Pancreas (tissue), 10 donors: ENCODE measurements at regions not wholly inside any gene's neighbourhood (a gene's known extent, or its start where the extent isn't known, plus 50 kb on each side); places are given as distances from the start of the nearest gene placed in this dataset.
A peak's percentile ranks its signal among the peaks of the same experiment; 100 is the strongest.
"Not testable (repeated sequence)": the region's sequence is repeated elsewhere in the genome, so short reads cannot be mapped to it uniquely, and the experiment has no call there.

Experiments
- ATAC-seq, 4 donors: fragments of 200-7000 bp; cut with Tn5 transposase; one replicate each; pipeline versions ENCODE4 v1.8.0 to v1.9.1; 2020; ENCODE audit warnings: mild to moderate bottlenecking in 4 of 4, moderate library complexity in 4 of 4
- DNase-seq, 6 donors: peaks; one replicate each; pipeline ENCODE4 v3.0.0-alpha.2; 2020
- FAIRE-seq: peaks from 2 replicates; lab custom pipeline; 2012; peaks lifted over from hg19 to GRCh38; lab: Jason Lieb, UNC
- H3K27ac ChIP-seq, 4 donors: fragments of 200-600 bp; sonication (generic); 1 replicate in 3 of 4; 2 replicates in 1 of 4; pipeline versions ENCODE4 v1.5.0 to v1.8.0; 2020
- H3K27me3 ChIP-seq, 4 donors: fragments of 200-600 bp; one replicate each; pipeline ENCODE4 v1.8.0; 2021
- H3K36me3 ChIP-seq, 3 donors: fragments of 200-600 bp; sonication (generic) in 1 of 3; one replicate each; pipeline versions ENCODE4 v1.5.0 to v1.8.0; 2020 to 2021
- H3K4me1 ChIP-seq, 3 donors: fragments of 200-600 bp; one replicate each; pipeline ENCODE4 v1.8.0; 2021
- H3K4me3 ChIP-seq, 4 donors: fragments of 200-600 bp; sonication (generic) in 2 of 4; one replicate each; pipeline versions ENCODE4 v1.5.0 to v1.8.0; 2020 to 2021
- H3K9me3 ChIP-seq, 4 donors: fragments of 200-600 bp; one replicate each; pipeline ENCODE4 v1.8.0; 2021
- CTCF ChIP-seq, 4 donors: fragments of 200-600 bp; sonication (generic) in 3 of 4; IDR thresholded peaks; one replicate each; pipeline versions ENCODE4 v1.5.0 to v1.8.0; 2021; ENCODE audit warnings: antibody characterized with exemption in 4 of 4
- WGBS, 2 donors: extraction: QIAGEN DNeasy Blood & Tissue Kit; methylation state at CpG; one replicate each; pipeline ENCODE4 v1.1.7; 2013; 5-methylcytosine and 5-hydroxymethylcytosine counted together
- intact Hi-C, 3 donors: fragments of 100-400 bp; cut with DNase I; formaldehyde crosslinking; loops; one replicate each; pipeline versions ENCODE4 v1.11.1 to v1.14.2; 2022
- donor health status: healthy with polysubstance abuse.
- donor health status: DM: no; HTN: no; CAD: no; lungs with moderate emphysema.
- donor health status: DM: no; HTN: no; CAD: no.
- donor health status: control.
- donor health status: control.
- donor health status: Bipolar disorder and iron deficiency.
- donor health status: DM: yes; HTN: yes; CAD: no.
- donor health status: DM: no; HTN: no; CAD: no.
- donor health status: DM: no; HTN: no; CAD: no.
- donor health status: DM: yes; HTN: yes; CAD: no.

DNA sequence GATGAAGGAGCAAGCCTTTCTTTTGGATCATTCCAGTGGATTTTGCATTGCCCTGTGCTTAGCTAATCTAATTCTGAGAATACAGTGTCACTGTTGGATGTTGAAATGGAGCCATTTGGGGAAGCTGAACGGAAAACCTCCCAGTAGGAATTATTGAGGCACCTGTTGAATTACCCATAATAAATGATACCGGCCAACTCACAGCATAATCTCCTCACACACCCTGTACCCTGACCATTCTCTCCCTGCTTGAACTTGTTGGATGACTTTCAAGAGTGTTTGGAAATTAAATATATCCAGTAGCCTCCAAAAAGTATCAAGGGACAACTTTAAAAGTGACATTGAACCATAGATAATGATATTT is 171.4 kb upstream of the HES1 start:
- Histone ChIP-seq H3K36me3 (no peaks in the 10 kb centered on the region), H3K4me3 (no peak overlapping the region), H3K4me1 (no peaks in the 10 kb centered on the region), H3K9me3 (no peaks in the 10 kb centered on the region), H3K27me3 (no peaks in the 10 kb centered on the region), H3K27ac (no peak overlapping the region)
- ATAC-seq (peak in 3 of 4 donors; percentile 40 to 72 (median 46)), DNase-seq (no peak), FAIRE-seq (no peak)
- intact Hi-C loops, result no loop called here
- 47 to 55% methylated on average over 2 of the region's 2 CpGs for WGBS, 2 donors
- TF ChIP-seq CTCF (IDR thresholded peaks at IDR 0.05), result no peak

GRCh38 chr3:193968380-193968974 is 167.5 kb upstream of the HES1 start:
- Histone ChIP-seq H3K36me3 (no peaks in the 10 kb centered on the region), H3K4me3 (no peak overlapping the region), H3K27ac (no peak overlapping the region), H3K4me1 (peaks cover 0 to 6% (median 4%) of the 10 kb centered on the region in 3 donors), H3K9me3 (no peaks in the 10 kb centered on the region), H3K27me3 (no peaks in the 10 kb centered on the region)
- FAIRE-seq (no peak), DNase-seq (no peak), ATAC-seq (no peak)
- TF ChIP-seq CTCF (IDR thresholded peaks at IDR 0.05), result no peak
- intact Hi-C loops, result no loop called here
- WGBS, 2 donors, result 75% methylated on average over 5 of the region's 5 CpGs

GRCh38 chr3:193970131-193970772 is 165.7 kb upstream of the HES1 start:
- intact Hi-C loops, H3K4me3 ChIP-seq, FAIRE-seq, H3K27me3 ChIP-seq, H3K9me3 ChIP-seq, H3K27ac ChIP-seq, H3K4me1 ChIP-seq, H3K36me3 ChIP-seq: not testable (repeated sequence)
- ATAC-seq (peak; percentile 64 to 91 (median 80)), DNase-seq (peak in 2 of 6 donors; percentile 30 to 57)
- TF ChIP-seq CTCF (IDR thresholded peaks at IDR 0.05), result peak; percentile 18 to 31 (median 23)
- WGBS, 2 donors, result 44 to 46% methylated on average over 6 to 7 of the region's 7 CpGs

DNA sequence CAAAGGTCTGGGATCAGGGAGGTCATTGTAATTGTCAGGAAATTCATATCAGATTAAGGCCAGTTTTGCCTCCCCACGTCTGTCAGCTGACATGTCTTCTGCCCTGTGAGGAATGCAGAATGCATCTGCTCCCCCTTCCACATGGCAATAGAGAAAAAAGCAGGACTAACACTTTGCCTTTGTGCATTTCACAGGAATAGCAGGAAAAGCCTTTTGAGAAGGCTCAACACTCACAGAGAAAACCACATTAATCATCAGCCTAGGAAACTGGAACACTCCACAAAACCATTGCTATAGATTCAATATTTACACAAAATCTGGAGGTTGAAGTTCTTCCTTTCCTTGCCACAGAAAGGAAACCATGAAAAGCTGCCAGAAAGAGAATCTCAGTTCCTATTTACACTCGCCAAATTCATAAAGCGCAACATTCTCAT is 165.2 kb upstream of the HES1 start:
- ATAC-seq, result peak in 2 of 4 donors; percentile 13 to 21
- Histone ChIP-seq H3K4me3 (no peak overlapping the region), H3K9me3 (no peaks in the 10 kb centered on the region), H3K36me3 (no peaks in the 10 kb centered on the region), H3K27ac (no peak overlapping the region), H3K27me3 (no peaks in the 10 kb centered on the region), H3K4me1 (peaks cover 0 to 6% (median 4%) of the 10 kb centered on the region in 3 donors)
- FAIRE-seq, result no peak
- no peak for TF ChIP-seq CTCF (IDR thresholded peaks at IDR 0.05)
- no peak for DNase-seq
- WGBS, 2 donors, result 46 to 68% methylated on average over 3 of the region's 3 CpGs
- intact Hi-C loops, result no loop called here

DNA sequence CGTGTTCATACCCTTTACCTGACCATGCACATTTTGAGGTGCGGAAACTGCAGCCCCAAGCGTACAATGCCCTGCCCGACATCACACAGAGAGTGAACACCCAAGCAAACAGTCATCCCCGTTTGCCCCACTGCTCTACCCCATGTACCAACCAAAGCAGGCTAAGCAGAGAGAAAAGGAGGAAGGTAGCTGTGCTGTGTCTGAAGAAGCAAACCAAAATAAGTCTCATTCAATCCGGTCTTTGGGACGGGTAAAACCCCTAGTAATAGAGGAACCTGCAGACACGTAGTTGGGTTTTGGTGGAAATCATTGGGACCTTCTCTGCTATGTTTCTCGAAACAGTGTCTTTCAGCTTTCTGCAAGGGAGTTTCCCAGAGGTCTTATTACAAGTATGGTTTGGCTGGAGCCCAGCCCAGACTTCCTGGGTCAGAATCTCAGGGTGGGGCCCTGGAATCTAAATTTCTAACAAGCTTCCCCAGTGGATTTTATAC is 164.6 kb upstream of the HES1 start:
- no peak for FAIRE-seq
- H3K27ac ChIP-seq, result no peak overlapping the region

More for the DNA sequence above, 164.6 kb upstream of the HES1 start:
- Histone ChIP-seq H3K4me3 (no peak overlapping the region), H3K27me3 (no peaks in the 10 kb centered on the region), H3K4me1 (peaks cover 0 to 6% (median 4%) of the 10 kb centered on the region in 3 donors), H3K9me3 (no peaks in the 10 kb centered on the region), H3K36me3 (no peaks in the 10 kb centered on the region)
- intact Hi-C loops, result no loop called here
- TF ChIP-seq CTCF (IDR thresholded peaks at IDR 0.05), result no peak
- DNase-seq (no peak), ATAC-seq (peak in 3 of 4 donors; percentile 32 to 50 (median 43))
- 80 to 82% methylated on average over 9 of the region's 9 CpGs for WGBS, 2 donors
